GM19452 (cell line): ENCODE measurements at regions not wholly inside any gene's neighbourhood (a gene's known extent, or its start where the extent isn't known, plus 50 kb on each side); places are given as distances from the start of the nearest gene placed in this dataset.
"Not testable (repeated sequence)": the region's sequence is repeated elsewhere in the genome, so short reads cannot be mapped to it uniquely, and the experiment has no call there.

Experiments
- ATAC-seq: cut with Tn5 transposase; IDR thresholded peaks from one replicate; pipeline ENCODE4 v1.9.1; 2021; ENCODE audit not compliant: unreplicated experiment

DNA sequence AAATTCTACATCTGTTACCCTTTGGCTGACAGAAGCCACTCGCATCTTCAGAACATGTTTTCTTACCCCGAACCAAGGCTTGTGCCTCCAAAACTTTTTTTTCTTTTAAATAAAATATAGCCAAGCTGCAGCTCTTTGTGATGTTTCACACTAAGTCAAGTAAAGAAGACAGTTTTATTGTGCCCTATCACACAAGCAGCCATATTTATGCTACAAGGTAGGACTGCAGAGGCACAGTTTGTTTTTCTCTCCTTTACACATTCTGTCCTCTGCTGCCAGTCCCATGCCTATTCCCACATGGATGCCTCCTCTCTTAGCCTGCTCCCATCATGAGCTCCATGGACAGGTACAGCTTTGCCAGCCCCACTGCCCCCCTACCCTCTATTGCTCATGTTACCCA, 219.6 kb upstream of the THUMPD2 start:
- no peak for ATAC-seq

GRCh38 chr2:39996653-39997080, 217.6 kb upstream of the THUMPD2 start:
- ATAC-seq = no peak

DNA sequence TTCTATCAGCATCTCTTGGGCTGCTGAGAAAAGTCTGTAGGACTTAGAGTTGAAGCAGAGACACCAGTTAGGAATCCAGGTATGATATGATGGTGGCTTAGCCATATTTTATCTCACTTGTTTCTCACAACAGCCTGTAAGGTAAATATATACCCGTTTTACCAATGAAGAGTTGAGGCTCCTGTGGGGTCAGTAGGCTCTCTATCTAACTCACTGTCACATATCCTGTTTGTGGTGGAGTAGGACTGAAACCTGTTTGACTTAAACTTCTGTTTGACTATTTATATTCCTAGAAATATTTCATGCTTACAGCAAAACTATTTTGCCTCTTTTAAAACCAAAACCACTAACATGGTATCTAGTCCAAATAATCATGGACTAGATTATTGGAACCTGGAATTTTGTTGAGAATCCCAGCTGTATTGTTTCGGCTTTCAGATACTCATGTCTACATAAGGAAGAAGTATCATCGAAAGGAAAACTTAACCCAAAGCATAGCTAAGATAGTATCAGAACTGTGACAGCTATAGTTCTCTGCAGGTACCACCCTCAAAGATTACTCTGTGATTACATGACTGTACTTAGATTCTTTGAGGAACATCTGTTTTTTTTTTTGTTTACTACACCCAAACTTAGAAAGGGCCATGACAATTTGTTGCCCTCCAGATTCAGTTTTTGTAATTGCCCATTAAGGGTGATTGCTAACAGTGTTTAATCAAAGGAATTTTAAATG, 216.1 kb upstream of the THUMPD2 start:
- ATAC-seq = no peak

GRCh38 chr2:39994151-39994550, 215.1 kb upstream of the THUMPD2 start:
- no peak for ATAC-seq

- no peak for ATAC-seq
Observed at GRCh38 chr2:39991298-39991697, 212.2 kb upstream of the THUMPD2 start.

- ATAC-seq = no peak
Observed at GRCh38 chr2:39990335-39990900, 211.4 kb upstream of the THUMPD2 start.

GRCh38 chr2:39989888-39990287, 210.8 kb upstream of the THUMPD2 start:
- no peak for ATAC-seq

- no peak for ATAC-seq
Observed at GRCh38 chr2:39981883-39982311, 202.8 kb upstream of the THUMPD2 start.

DNA sequence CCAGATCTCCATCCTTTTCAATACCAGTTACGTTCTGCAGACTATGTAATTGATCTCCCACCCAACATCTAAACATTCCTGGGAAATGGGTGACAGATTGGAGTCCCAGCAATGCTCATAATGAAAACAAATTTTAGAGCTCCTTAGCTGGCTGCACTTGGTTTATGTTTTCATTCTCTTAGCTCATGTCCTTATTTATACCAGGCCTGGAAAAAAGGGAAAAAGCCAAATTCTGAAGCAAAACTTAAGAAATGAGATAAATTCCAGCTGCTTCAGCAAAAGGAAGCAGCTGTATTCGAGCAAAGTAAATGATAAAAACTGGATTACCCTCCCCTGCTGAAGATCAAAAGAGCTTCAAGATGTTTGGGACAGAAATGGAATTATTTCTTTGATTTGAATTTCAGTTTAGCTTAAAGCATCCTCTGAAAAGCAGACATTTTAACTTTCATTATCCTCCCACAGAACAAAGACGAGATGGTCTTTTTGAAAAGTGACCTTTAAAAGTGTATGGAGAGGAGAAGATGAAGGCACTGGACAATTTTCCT, 196.5 kb upstream of the THUMPD2 start:
- no peak for ATAC-seq

DNA sequence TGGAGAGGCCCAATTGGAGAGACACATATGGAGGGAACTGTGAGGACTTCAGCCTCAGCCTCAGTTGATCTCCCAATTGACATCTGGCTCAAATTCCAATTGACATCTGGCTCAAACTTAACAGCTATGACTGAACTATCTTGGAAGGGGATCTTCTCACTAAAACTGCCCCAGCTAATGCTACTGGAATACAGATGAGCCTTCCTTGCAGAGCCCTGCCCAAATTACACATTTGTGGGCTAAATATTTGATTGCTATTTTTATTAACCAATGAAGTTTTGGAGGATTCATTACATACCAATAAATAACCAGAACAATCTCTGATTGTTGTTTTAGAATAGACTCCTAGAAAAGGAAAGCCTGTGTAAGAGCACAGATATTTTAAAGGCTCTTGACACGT, 189.0 kb upstream of the THUMPD2 start:
- ATAC-seq = no peak

GRCh38 chr2:39960681-39961080, 181.6 kb upstream of the THUMPD2 start:
- ATAC-seq = not testable (repeated sequence)

DNA sequence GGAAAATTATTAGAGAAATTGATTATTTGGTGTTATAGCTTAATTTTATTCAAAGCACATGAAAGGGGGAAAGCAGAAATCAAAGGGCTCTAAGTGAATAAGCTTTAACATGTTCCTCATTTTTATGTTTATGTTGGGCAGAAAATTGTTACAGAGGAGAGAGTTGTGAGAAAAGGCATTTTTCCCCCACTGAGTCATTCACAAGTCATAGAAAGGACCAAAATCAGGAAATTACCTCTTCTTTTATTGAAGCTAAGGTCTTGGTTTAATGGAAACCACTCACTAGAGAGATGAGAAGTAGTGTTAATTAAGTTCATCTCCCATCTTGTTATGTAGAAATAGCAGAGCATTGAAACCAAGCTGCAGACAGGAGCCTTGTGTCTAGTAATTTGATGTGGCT, 175.3 kb upstream of the THUMPD2 start:
- no peak for ATAC-seq

GRCh38 chr2:39949131-39949530, 170.1 kb upstream of the THUMPD2 start:
- ATAC-seq = no peak

- no peak for ATAC-seq
Observed at GRCh38 chr2:39948016-39948719, 169.1 kb upstream of the THUMPD2 start.

- ATAC-seq = no peak
Observed at GRCh38 chr2:39947294-39948015, 168.4 kb upstream of the THUMPD2 start.

- no peak for ATAC-seq
Observed at GRCh38 chr2:39942950-39943349, 163.9 kb upstream of the THUMPD2 start.

- ATAC-seq = no peak
Observed at GRCh38 chr2:39938035-39938835, 159.2 kb upstream of the THUMPD2 start.

GRCh38 chr2:39937621-39938020, 158.6 kb upstream of the THUMPD2 start:
- ATAC-seq = no peak

- ATAC-seq = no peak
Observed at GRCh38 chr2:39934851-39935250, 155.8 kb upstream of the THUMPD2 start.

GRCh38 chr2:39933196-39933595, 154.1 kb upstream of the THUMPD2 start:
- no peak for ATAC-seq
